Activated CD4-positive, alpha-beta T cell treated with anti-CD3 and anti-CD28 coated beads, Interleukin-2, amount 10 ng/mL, durations not matched to agents 7 days and 5 days (primary cell): ENCODE measurements at regions not wholly inside any gene's neighbourhood (a gene's known extent, or its start where the extent isn't known, plus 50 kb on each side); places are given as distances from the start of the nearest gene placed in this dataset.

Experiments
- CTCF ChIA-PET: fragments of 350-600 bp; sonication (Branson Sonifier 250); formaldehyde crosslinking; loops from one replicate; lab custom pipeline; 2021; ENCODE audit warnings: antibody characterized with exemption; lab: Charles Lee
- POLR2A ChIA-PET: fragments of 350-600 bp; sonication (Branson Sonifier 250); formaldehyde crosslinking; loops from one replicate; lab custom pipeline; 2021; ENCODE audit warnings: antibody characterized with exemption; lab: Charles Lee
- DNase-seq: peaks from one replicate; pipeline ENCODE4 v3.0.0-alpha.2; 2020
- H3K27ac Mint-ChIP-seq: one replicate; pipeline ENCODE4 v1.8.0; 2021; ENCODE audit warnings: mild to moderate bottlenecking, moderate library complexity, mixed read lengths
- H3K27me3 Mint-ChIP-seq: one replicate; pipeline ENCODE4 v1.8.0; 2021; ENCODE audit warnings: mixed read lengths
- H3K36me3 Mint-ChIP-seq: one replicate; pipeline ENCODE4 v1.8.0; 2021; ENCODE audit warnings: low read depth, mixed read lengths
- H3K4me1 Mint-ChIP-seq: one replicate; pipeline ENCODE4 v1.8.0; 2021; ENCODE audit warnings: mixed read lengths
- H3K4me3 Mint-ChIP-seq: one replicate; pipeline ENCODE4 v1.8.0; 2021; ENCODE audit warnings: mild to moderate bottlenecking, moderate library complexity, mixed read lengths
- H3K9me3 Mint-ChIP-seq: one replicate; pipeline ENCODE4 v1.8.0; 2021; ENCODE audit warnings: mixed read lengths

DNA sequence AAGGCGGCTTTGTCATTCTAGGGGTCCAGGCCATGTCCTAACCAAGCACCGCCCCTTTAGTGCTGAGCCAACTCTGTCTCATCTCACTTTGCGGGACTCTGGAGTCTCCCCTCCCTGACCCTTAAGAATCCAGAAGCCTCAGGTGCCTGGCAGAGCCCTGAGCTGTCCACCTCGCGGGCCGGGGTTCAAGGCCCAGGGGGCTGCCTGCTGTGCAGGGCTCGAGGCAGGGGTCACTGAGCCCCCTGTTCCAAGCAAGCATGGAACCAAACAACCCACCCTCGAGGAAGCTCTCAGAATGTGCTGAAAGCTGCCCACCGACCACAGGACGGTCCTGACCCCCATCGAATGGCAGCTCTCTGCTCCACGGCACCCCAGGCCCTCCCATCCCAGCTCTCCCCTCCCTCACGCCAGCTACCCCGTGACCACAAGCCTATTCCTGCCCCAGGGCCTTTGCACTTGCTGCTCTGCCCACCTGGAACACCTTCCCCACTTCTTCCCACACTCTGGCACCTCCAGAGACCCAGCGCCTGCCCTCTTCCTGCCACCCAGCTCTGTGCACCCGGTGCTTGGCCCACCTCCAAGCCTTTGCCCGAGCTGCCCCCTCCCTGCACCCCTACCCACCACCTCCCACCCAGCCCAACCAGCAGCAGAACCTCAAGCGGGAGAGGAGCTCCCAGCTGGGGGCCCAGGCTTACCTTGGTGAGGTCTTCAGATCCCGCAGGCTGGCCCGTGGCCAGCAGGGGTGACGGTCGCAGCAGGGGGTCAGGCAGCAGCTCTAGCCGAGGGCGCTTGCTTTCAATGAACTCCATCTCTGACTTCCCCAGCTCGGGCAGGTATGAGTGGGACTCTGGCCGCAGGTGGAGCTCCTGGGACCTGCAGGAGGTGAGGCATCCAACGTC, 84.3 kb downstream of the NCOR2 start:
- CTCF ChIA-PET: interaction anchor here (1.4 kb wide), 1 partner anchor 9 kb away, joined by 3 read pairs; no protein-coding TSS in a partner anchor
- DNase-seq: no peak
- Mint-ChIP-seq H3K27ac (no peak overlapping the region), H3K27me3 (no peaks in the 10 kb centered on the region), H3K4me1 (peaks cover 39% of the 10 kb centered on the region), H3K36me3 (peaks cover 27% of the 10 kb centered on the region), H3K9me3 (peaks cover 2% of the 10 kb centered on the region), H3K4me3 (no peak overlapping the region)
- POLR2A ChIA-PET: no interaction called here

DNA sequence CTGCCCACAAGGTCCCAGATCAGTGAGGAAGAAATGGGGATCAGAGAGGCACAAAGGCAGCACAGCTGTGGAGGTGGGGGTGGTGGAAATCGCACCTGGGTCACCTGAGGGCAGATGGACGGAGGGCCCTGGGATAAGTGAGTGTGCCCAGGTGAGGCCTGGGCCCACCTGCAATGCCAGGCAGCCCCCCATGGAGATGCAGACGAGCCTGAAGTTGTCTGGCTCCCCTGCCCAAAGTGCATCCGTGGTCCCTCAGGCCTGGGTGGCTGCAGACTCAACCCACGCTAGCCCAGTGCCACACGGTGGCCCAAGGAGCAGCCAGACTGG, 84.9 kb downstream of the NCOR2 start:
- ChIA-PET CTCF (interaction anchor here (1.4 kb wide), 1 partner anchor 9 kb away, joined by 3 read pairs; no protein-coding TSS in a partner anchor), POLR2A (no interaction called here)
- Mint-ChIP-seq H3K4me3 (no peak overlapping the region), H3K36me3 (peaks cover 28% of the 10 kb centered on the region), H3K27me3 (no peaks in the 10 kb centered on the region), H3K27ac (no peak overlapping the region), H3K4me1 (peaks cover 39% of the 10 kb centered on the region), H3K9me3 (peaks cover 2% of the 10 kb centered on the region)
- DNase-seq: no peak

DNA sequence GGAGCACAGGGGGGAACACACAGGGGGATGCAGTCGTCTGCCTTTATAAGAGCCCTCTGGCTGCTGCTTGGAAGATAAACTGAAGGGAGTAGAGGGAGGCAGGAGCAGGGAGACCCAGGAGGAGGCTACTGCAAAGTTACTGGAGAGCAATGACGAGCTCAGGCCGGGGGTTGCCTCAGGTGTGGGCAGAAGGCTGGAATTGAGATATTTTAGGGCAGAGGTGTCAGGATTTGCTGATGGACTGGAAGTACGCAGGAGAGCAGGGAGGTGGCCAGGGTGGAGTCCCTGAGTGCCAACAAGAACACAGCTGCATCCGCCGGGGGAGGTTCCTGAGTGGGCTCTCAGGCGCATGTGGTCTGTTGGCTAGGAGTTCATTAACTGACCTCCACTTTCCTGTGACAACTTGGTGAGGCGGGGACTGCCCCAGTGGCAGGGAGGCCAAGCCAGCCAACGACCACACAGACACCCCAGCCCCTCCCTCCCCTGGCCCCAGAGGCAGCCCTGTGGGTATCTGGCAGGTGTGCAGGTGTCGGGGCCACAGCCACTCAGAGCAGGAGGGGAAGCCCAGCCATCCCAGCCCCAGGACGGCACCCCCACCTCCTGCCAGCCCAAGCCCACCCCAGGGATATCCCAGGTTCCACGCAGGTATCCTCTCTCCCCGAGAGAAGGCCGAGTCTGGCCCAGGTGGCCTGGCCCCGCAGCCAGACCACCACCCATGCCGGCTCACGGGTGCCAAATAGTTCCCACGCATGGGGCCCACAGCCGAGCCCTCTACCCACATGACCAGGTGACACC, 85.4 kb downstream of the NCOR2 start:
- no peak overlapping the region for H3K4me3 Mint-ChIP-seq
- ChIA-PET POLR2A (no interaction called here), CTCF (interaction anchor here (1.4 kb wide), 1 partner anchor 10 kb away, joined by 3 read pairs; no protein-coding TSS in a partner anchor)
- no peak for DNase-seq
- no peaks in the 10 kb centered on the region for H3K27me3 Mint-ChIP-seq
- peak overlapping the region; percentile 66 for H3K27ac Mint-ChIP-seq
- peaks cover 44% of the 10 kb centered on the region for H3K4me1 Mint-ChIP-seq
- H3K36me3 Mint-ChIP-seq: peaks cover 34% of the 10 kb centered on the region
- peaks cover 2% of the 10 kb centered on the region for H3K9me3 Mint-ChIP-seq

DNA sequence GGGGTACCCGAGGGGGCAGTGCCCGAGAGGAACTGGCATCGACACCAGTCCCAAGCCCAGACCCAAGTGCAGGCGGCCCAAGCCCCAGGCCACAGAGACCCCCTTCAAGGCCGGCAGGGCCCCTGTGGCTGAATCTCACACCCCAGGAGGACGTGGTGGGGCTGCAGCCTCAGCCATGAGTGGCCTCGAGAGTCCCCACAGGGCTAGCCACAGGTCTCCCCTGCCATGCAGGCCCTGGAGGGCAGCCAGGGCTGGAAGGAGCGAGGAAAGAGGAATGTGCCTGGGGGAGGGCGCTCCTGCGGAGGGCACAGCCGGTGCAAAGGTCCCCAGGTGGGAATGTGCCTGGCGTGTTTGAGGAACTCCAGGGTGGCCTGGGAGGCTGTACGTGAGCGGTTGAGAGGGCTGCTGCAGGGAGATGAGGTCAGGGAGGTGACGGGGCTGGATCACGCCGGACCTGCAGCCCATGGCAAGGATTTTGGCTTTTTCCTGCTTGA, 86.1 kb downstream of the NCOR2 start:
- H3K27me3 Mint-ChIP-seq: no peaks in the 10 kb centered on the region
- H3K27ac Mint-ChIP-seq: peak overlapping the region; percentile 66
- H3K4me1 Mint-ChIP-seq: peaks cover 44% of the 10 kb centered on the region

DNA sequence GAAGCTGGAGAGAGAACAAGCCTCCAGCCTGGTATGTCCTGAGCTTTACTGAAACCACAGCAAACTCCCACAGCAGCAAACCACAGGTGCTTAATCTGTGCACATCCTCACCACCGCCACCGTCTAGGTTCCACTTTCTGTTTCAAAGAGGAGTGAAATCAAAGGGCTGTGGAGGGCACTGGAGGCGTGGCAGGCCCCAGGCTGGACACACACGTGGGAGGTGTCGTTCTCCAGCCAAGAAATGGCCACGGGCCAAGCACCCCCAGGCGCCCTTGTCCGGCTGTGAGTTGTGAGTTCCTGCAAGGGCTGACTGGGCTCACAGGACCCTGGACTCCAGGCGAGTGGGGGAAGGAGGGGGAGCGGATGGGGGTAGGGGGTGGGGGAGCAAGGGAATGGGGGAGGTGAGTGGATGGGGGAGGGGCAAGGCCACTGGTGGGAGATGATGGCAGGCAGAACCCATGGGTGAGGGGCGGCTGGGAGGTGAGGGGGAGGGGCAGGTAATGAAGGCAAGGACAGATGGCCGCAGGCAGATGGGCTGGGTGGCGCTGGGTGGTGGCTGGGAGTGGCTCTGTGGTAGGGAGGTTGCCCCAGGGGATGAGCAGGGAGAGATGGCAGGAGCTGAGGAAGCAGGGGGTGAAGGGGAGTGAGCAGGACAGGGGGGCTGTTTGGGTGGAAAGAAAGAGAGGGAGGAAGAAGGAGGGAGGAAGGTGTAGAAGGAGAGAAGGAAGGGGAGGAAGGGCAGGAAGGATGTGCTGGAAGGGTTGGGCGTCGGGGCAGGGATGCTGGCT, 86.7 kb downstream of the NCOR2 start:
- no peaks in the 10 kb centered on the region for H3K27me3 Mint-ChIP-seq
- peaks cover 44% of the 10 kb centered on the region for H3K36me3 Mint-ChIP-seq
- ChIA-PET CTCF (interaction anchor here (1.0 to 1.3 kb wide), 2 partner anchors 11 to 15 kb away, joined by 3 to 4 read pairs; no protein-coding TSS in a partner anchor), POLR2A (no interaction called here)
- H3K4me3 Mint-ChIP-seq: peak overlapping the region; percentile 22
- H3K4me1 Mint-ChIP-seq: peaks cover 44% of the 10 kb centered on the region
- peak overlapping the region; percentile 81 for H3K27ac Mint-ChIP-seq
- peak; percentile 85 for DNase-seq
- peaks cover 2% of the 10 kb centered on the region for H3K9me3 Mint-ChIP-seq

More for the DNA sequence above, 86.1 kb downstream of the NCOR2 start:
- DNase-seq: no peak
- Mint-ChIP-seq H3K9me3 (peaks cover 2% of the 10 kb centered on the region), H3K36me3 (peaks cover 41% of the 10 kb centered on the region), H3K4me3 (no peak overlapping the region)
- CTCF ChIA-PET: no interaction called here
- POLR2A ChIA-PET: no interaction called here

DNA sequence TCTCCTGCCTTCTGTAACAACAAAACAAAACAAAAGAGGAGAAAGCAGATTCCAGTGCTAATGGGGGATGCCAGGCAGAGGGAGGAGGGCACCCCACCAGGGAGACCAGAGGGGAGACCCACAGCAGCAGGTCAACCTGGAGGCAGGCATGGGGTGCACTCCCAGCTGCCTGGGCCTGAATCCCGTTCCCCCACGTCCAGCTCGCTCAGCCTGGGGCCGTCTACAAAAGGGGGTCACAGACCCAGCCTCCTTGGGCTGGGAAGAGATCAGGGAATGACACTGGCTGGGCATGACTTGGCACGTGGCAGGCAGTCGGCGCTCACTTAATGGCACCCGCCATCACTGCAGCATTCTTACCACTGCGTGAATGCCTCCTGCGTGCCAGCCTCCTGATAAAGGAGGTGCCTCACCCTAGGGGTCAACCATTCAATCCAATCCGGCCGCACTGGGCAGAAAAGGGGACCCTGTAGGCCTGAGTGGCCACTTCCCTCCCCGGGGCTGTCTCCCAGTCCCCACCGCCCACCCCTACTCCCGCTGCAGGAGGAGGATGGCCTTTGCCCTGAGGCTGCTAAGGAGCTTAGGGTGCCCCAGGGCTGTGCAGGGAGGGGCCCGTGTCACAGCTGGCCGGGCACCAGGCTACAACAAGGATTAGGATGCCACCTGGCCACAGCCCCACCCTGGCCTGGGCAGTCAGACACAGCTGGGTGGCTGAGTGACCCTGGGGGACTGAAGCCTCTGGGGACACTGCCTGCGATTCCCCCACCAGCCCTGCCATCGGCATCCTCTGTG, 87.5 kb downstream of the NCOR2 start:
- Mint-ChIP-seq H3K27ac (peak overlapping the region; percentile 81), H3K27me3 (no peaks in the 10 kb centered on the region), H3K4me3 (no peak overlapping the region), H3K4me1 (peaks cover 42% of the 10 kb centered on the region), H3K36me3 (peaks cover 49% of the 10 kb centered on the region), H3K9me3 (peaks cover 2% of the 10 kb centered on the region)
- ChIA-PET CTCF (interaction anchor here (0.5 to 1.3 kb wide), 4 partner anchors 10 to 1356 kb away, joined by 3 to 4 read pairs (median 3); no protein-coding TSS in a partner anchor), POLR2A (no interaction called here)
- no peak for DNase-seq

DNA sequence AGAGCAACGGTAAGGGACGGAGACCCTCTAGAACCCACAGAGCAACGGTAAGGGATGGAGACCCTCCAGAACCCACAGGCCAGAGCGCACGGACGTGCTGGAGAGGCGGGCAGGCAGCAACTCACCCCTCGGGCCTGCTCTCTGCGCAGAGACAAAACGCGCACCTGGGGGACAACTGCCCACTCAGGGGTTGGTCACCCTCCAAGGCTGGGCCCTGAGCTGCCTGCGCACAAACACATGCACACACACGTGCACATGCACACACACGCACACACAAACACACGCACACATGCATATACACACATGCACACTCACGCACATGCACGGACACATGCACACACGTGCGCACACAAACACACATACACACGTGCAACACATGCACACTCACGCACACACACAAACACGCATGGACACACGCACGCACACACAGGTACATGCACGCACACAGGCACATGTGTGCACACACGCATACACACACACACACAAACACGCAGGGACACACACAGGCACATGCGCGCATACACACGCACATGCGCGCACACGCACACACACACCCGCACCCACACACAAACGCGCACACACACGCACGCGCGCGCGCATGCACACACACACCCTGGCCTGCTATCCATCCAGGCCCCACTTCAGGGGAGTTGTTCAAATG, 88.3 kb downstream of the NCOR2 start:
- Mint-ChIP-seq H3K4me3 (no peak overlapping the region), H3K27me3 (no peaks in the 10 kb centered on the region), H3K36me3 (peaks cover 50% of the 10 kb centered on the region), H3K27ac (peak overlapping the region; percentile 41), H3K9me3 (peaks cover 5% of the 10 kb centered on the region), H3K4me1 (peaks cover 35% of the 10 kb centered on the region)
- no peak for DNase-seq
- CTCF ChIA-PET: interaction anchor here (1.2 to 1.3 kb wide), 2 partner anchors 10 to 400 kb away, joined by 3 read pairs; no protein-coding TSS in a partner anchor
- POLR2A ChIA-PET: no interaction called here

DNA sequence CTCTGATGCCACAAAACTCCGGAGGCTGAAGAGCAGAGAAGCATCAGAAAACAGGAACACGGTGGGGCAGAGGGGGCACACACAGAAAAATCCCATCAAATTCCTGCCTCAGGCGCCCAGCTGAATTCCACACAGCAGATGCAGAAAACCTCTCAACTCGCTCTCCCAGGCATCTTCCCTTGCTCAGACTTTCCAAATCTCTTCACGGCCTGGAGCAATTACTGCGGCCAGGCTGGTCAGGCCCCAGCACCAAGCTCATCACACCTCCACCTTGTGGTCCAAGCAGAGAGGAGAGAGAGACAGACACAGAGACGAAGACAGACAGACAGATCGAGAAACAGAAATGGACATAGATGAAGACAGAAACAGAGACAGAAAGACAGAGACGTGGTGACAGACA, 89.0 kb downstream of the NCOR2 start:
- Mint-ChIP-seq H3K9me3 (peaks cover 12% of the 10 kb centered on the region), H3K36me3 (peaks cover 55% of the 10 kb centered on the region), H3K27me3 (no peaks in the 10 kb centered on the region), H3K27ac (peak overlapping the region; percentile 68), H3K4me3 (no peak overlapping the region), H3K4me1 (peaks cover 31% of the 10 kb centered on the region)
- no peak for DNase-seq
- POLR2A ChIA-PET: no interaction called here
- CTCF ChIA-PET: interaction anchor here (0.7 to 1.0 kb wide), 2 partner anchors 9 to 287 kb away, joined by 3 read pairs; no protein-coding TSS in a partner anchor

DNA sequence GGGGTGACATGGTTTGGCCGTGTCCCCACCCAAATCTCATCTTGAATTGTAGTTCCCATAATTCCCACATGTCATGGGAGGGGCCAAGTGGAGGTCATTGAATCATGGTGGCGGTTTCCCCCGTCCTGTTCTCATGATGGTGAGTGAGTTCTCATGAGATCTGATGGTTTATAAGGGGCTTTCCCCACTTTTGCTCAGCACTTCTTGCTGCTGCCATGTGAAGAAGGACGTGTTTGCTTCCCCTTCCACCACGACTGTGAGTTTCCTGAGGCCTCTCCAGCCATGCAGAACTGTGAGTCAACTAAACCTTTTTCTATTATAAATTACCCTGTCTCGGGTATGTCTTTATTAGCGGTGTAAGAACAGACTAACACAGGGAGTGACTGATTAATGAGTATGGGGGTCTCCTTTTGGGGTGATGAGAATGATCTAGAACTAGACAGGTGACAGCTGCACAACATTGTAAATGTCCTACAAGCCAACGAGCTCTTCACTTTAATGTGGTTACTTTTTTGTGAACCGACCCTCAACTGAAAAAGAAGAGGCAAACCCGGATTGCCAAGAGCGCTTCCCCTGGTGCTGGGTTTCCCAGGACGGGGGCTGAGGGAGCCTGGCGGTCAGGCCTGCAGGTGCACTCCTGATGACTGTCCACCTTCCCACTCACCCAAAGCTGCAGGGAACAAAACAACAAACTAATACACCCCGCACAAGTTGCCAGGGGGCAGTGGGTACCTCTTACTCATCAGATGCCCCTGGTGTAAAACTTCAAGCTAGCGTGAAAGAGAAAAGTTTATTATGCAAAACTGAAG, 90.1 kb downstream of the NCOR2 start:
- ChIA-PET CTCF (interaction anchor here (0.7 to 1.0 kb wide), 2 partner anchors 8 to 289 kb away, joined by 3 read pairs; no protein-coding TSS in a partner anchor), POLR2A (no interaction called here)
- no peak overlapping the region for H3K27ac Mint-ChIP-seq
- peaks cover 64% of the 10 kb centered on the region for H3K36me3 Mint-ChIP-seq
- peaks cover 31% of the 10 kb centered on the region for H3K4me1 Mint-ChIP-seq
- no peak overlapping the region for H3K4me3 Mint-ChIP-seq
- no peak for DNase-seq
- peaks cover 14% of the 10 kb centered on the region for H3K9me3 Mint-ChIP-seq
- H3K27me3 Mint-ChIP-seq: no peaks in the 10 kb centered on the region

DNA sequence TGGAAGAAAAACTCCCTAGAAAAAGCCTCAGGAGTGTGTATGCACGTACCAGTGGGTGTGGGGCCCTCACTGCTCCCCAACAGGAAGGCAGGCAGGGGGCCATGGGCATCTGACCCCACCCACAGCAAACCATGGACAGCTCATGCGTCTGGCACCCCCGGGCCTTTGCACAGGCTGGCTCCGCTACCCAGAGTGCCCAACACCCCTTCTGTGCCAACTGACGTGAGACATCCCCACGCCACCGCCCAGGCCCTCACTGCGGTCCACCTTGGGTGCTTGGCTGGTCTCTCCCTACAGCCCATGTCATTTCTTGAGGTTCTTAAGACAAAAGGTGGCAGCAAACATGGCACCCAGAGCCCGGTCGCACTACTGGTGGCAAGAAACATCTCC, 91.4 kb downstream of the NCOR2 start:
- no peak overlapping the region for H3K27ac Mint-ChIP-seq
- peaks cover 69% of the 10 kb centered on the region for H3K36me3 Mint-ChIP-seq
- CTCF ChIA-PET: interaction anchor here (1.2 kb wide), 1 partner anchor 10 kb away, joined by 4 read pairs; no protein-coding TSS in a partner anchor
- no peaks in the 10 kb centered on the region for H3K27me3 Mint-ChIP-seq
- no peak for DNase-seq
- POLR2A ChIA-PET: no interaction called here
- no peak overlapping the region for H3K4me3 Mint-ChIP-seq
- peaks cover 17% of the 10 kb centered on the region for H3K9me3 Mint-ChIP-seq
- peaks cover 24% of the 10 kb centered on the region for H3K4me1 Mint-ChIP-seq
